Thyroid gland (tissue), 4 donors: ENCODE measurements at regions not wholly inside any gene's neighbourhood (a gene's known extent, or its start where the extent isn't known, plus 50 kb on each side); places are given as distances from the start of the nearest gene placed in this dataset.

Source experiments
- CTCF ChIP-seq, 6 experiments: fragments of 200-600 bp in 3 of 6; fragments of 450-650 bp in 3 of 6; sonication (generic) in 3 of 6; IDR thresholded peaks; one replicate each; pipeline ENCODE4 v1.5.1; 2016 to 2019; ENCODE audit warnings: antibody characterized with exemption in 6 of 6, mild to moderate bottlenecking in 2 of 6, inconsistent platforms in 1 of 6, moderate library complexity in 1 of 6
- POLR2A ChIP-seq, 2 donors: fragments of 450-650 bp; IDR thresholded peaks; one replicate each; pipeline ENCODE4 v1.6.1; 2017; ENCODE audit warnings: antibody characterized with exemption in 2 of 2, mild to moderate bottlenecking in 2 of 2, moderate library complexity in 1 of 2

GRCh38 chr4:114279066-114279465 is 299.6 kb upstream of the ARSJ start:
- TF ChIP-seq CTCF (IDR thresholded peaks at IDR 0.05) (no peak), POLR2A (IDR thresholded peaks at IDR 0.05) (no peak)
